ENCODE measurements at regions not wholly inside any gene's neighbourhood (a gene's known extent, or its start where the extent isn't known, plus 50 kb on each side); places are given as distances from the start of the nearest gene placed in this dataset.

GRCh38 chr11:13223112-13223511 is 54.5 kb upstream of the BMAL1 start:
- ATAC-seq = no peak

GRCh38 chr11:13224324-13224723 is 53.3 kb upstream of the BMAL1 start:
- no peak for ATAC-seq

DNA sequence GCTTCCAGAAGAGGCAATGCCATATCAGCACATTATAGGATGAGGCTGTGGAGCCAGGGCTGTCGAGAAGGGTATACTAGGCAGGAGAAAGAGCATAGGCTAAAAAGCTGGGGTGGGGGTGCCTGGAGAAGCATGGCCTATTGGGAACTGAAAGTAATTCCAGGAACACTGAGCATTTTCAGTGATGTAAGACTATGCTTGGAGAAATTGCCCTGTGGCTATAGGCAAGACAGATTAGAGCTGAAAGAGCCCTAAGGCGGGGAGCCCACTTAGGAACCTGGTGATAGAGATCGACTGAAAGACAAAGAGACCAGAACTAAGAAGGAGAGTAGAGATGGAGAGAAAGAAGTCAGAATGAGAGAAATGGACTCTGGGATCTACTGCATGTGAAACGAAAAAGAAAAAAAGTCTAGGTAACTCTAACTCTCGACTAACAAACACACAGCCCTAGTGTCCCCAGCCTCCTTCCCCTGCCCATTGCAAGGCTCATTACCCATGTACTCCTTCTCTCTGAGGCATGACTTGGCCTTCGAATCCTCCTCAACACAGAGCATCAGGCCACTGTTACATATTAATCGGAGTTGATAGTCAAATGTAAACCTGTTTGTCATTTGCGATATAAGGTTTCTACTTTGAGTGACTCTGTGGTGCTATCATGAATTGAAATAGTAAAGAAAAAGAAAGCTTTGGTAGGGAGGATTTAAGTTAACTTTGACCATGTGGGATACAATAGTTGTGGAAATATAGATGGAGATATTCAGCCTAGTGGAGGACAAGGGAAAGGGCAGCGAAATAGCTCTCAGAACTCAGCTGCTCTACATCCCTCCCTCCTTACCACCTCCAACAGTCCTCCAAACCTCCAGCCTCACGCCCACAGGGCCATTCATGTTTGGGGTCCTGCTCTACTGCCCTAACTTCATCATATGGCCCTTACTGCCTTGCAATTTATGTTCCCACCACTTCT is 52.3 kb upstream of the BMAL1 start:
- no peak for ATAC-seq

- ATAC-seq = no peak
Observed at GRCh38 chr11:13227676-13228255, 49.8 kb upstream of the BMAL1 start.
